Liver (tissue), 3 donors: ENCODE measurements at regions not wholly inside any gene's neighbourhood (a gene's known extent, or its start where the extent isn't known, plus 50 kb on each side); places are given as distances from the start of the nearest gene placed in this dataset.

ENCODE experiments used
- RXRA ChIP-seq, 2 donors: IDR thresholded peaks; 2 replicates each; pipeline ENCODE4 v1.6.1; 2017 to 2018; ENCODE audit warnings: antibody characterized with exemption in 2 of 2, mild to moderate bottlenecking in 1 of 2
- ZBTB33 ChIP-seq: IDR thresholded peaks from 2 replicates; pipeline ENCODE4 v1.6.1; 2016; ENCODE audit warnings: antibody characterized with exemption
- TF ChIP-seq, protein P1 (sequence below): fragments of 150-350 bp; IDR thresholded peaks from 2 replicates; pipeline ENCODE4 v1.5.1; 2017; ENCODE audit warnings: improper control_type of control experiment, low read depth, low read length; ENCODE audit not compliant: missing input control
- donor health status: healthy.
- donor health status: healthy.

GRCh38 chr5:96590796-96591195, 71.4 kb upstream of the CAST start:
- TF ChIP-seq, protein P1, sequence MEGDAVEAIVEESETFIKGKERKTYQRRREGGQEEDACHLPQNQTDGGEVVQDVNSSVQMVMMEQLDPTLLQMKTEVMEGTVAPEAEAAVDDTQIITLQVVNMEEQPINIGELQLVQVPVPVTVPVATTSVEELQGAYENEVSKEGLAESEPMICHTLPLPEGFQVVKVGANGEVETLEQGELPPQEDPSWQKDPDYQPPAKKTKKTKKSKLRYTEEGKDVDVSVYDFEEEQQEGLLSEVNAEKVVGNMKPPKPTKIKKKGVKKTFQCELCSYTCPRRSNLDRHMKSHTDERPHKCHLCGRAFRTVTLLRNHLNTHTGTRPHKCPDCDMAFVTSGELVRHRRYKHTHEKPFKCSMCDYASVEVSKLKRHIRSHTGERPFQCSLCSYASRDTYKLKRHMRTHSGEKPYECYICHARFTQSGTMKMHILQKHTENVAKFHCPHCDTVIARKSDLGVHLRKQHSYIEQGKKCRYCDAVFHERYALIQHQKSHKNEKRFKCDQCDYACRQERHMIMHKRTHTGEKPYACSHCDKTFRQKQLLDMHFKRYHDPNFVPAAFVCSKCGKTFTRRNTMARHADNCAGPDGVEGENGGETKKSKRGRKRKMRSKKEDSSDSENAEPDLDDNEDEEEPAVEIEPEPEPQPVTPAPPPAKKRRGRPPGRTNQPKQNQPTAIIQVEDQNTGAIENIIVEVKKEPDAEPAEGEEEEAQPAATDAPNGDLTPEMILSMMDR = no peak
- TF ChIP-seq ZBTB33 (no peak), RXRA (IDR thresholded peaks at IDR 0.05) (no peak)
